MCF 10A (cell line): ENCODE measurements at regions not wholly inside any gene's neighbourhood (a gene's known extent, or its start where the extent isn't known, plus 50 kb on each side); places are given as distances from the start of the nearest gene placed in this dataset.

Source experiments
- BruUV-seq: library from RNA; stranded (reverse); fragments of 400-500 nt; replicated peaks from 2 replicates; lab custom pipeline; 2021; lab: Mats Ljungman, UMichigan
- CTCF ChIA-PET: fragments of 300-600 bp; sonication (Branson Sonifier 250); formaldehyde crosslinking; extraction: SDS; loops from one replicate; lab custom pipeline; 2021; ENCODE audit warnings: antibody characterized with exemption, inconsistent platforms; lab: Yijun Ruan, JAX
- POLR2A ChIA-PET: fragments of 300-600, 350-650 bp; sonication (Branson Sonifier 250); formaldehyde crosslinking; extraction: SDS; loops from one replicate; lab custom pipeline; 2020; ENCODE audit warnings: antibody characterized with exemption, inconsistent platforms; lab: Yijun Ruan, JAX
- DNase-seq: peaks from one replicate; pipeline ENCODE4 v3.0.0-alpha.2; 2018; ENCODE audit not compliant: unreplicated experiment
- H3K27ac Mint-ChIP-seq: one replicate; pipeline ENCODE4 v1.8.0; 2022; ENCODE audit warnings: mild to moderate bottlenecking, low read depth, mixed read lengths; ENCODE audit not compliant: unreplicated experiment
- H3K27me3 Mint-ChIP-seq: one replicate; pipeline ENCODE4 v1.8.0; 2022; ENCODE audit warnings: mixed read lengths; ENCODE audit not compliant: insufficient read depth, unreplicated experiment
- H3K36me3 Mint-ChIP-seq: one replicate; pipeline ENCODE4 v1.8.0; 2022; ENCODE audit warnings: mild to moderate bottlenecking, moderate library complexity, mixed read lengths; ENCODE audit not compliant: insufficient read depth, unreplicated experiment
- H3K4me1 Mint-ChIP-seq: one replicate; pipeline ENCODE4 v1.8.0; 2022; ENCODE audit warnings: mixed read lengths; ENCODE audit not compliant: insufficient read depth, unreplicated experiment
- H3K4me3 Mint-ChIP-seq: one replicate; pipeline ENCODE4 v1.8.0; 2022; ENCODE audit warnings: mild to moderate bottlenecking, moderate library complexity, mixed read lengths; ENCODE audit not compliant: unreplicated experiment
- H3K9me3 Mint-ChIP-seq: one replicate; pipeline ENCODE4 v1.8.0; 2022; ENCODE audit warnings: mixed read lengths; ENCODE audit not compliant: unreplicated experiment
- intact Hi-C: fragments of 100-400 bp; cut with micrococcal nuclease; formaldehyde crosslinking; loops from 2 replicates; pipeline ENCODE4 v1.14.1; 2022
- TF ChIP-seq, protein P1 (sequence below): fragments of 200-600 bp; IDR thresholded peaks from one replicate; pipeline ENCODE4 v1.8.0; 2022; ENCODE audit warnings: antibody characterized with exemption, mild to moderate bottlenecking; ENCODE audit not compliant: unreplicated experiment

DNA sequence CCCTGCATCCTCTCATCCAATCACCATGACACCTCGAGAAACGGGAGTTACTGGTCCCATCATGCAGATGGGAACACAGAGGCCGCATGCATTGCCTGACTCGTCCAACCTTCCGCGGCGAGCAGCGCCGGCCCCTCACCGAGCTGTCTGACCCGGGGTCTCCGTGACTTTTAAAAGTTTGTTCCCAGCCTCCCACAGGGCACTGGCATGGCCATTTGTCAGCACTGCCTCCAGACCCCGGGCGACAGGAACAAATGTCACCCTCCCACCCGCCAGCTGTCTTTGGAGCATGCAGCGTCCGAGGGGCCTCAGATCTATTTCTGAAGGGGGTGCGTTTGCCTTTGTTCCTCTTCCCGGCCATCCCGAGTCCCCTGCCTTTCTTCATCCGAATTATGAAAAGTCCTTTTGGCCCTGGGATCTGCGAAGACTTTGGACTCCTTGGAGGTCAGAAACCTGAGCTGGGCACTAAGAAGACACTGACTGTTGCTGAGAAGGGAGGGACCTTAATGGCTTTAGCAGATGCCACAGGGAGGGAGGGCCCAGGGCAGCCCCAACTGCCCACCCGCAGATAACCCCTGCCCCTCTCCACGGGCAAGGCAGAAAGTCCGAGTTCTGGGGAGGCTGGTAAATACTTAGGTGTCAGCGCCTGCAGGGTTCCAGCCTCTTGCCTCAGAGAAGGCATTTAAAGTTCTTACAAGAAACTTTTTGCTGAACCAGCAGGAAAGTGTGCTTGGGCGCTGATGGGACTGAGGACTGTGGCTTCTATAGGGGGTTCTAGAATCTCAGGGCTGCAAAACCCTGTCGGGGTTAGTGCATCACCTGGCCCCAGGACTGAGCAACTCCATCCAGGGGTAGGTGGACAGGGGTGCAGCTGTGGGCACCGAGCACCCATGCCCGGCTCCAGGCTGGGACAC lies 348.1 kb downstream of the FOXL1 start:
- peaks cover 8% of the 10 kb centered on the region for H3K9me3 Mint-ChIP-seq
- BruUV-seq = no TSS peak
- H3K4me1 Mint-ChIP-seq = peaks cover 8% of the 10 kb centered on the region
- H3K27ac Mint-ChIP-seq = no peak overlapping the region
- H3K36me3 Mint-ChIP-seq = no peaks in the 10 kb centered on the region
- intact Hi-C loops = no loop called here
- ChIA-PET CTCF (no interaction called here), POLR2A (interaction anchor here (0.7 kb wide), 1 partner anchor 1522 kb away, joined by 3 read pairs; no protein-coding TSS in a partner anchor)
- no peak for DNase-seq
- TF ChIP-seq, protein P1, sequence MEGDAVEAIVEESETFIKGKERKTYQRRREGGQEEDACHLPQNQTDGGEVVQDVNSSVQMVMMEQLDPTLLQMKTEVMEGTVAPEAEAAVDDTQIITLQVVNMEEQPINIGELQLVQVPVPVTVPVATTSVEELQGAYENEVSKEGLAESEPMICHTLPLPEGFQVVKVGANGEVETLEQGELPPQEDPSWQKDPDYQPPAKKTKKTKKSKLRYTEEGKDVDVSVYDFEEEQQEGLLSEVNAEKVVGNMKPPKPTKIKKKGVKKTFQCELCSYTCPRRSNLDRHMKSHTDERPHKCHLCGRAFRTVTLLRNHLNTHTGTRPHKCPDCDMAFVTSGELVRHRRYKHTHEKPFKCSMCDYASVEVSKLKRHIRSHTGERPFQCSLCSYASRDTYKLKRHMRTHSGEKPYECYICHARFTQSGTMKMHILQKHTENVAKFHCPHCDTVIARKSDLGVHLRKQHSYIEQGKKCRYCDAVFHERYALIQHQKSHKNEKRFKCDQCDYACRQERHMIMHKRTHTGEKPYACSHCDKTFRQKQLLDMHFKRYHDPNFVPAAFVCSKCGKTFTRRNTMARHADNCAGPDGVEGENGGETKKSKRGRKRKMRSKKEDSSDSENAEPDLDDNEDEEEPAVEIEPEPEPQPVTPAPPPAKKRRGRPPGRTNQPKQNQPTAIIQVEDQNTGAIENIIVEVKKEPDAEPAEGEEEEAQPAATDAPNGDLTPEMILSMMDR = no peak
- H3K4me3 Mint-ChIP-seq = no peak overlapping the region
- no peaks in the 10 kb centered on the region for H3K27me3 Mint-ChIP-seq

DNA sequence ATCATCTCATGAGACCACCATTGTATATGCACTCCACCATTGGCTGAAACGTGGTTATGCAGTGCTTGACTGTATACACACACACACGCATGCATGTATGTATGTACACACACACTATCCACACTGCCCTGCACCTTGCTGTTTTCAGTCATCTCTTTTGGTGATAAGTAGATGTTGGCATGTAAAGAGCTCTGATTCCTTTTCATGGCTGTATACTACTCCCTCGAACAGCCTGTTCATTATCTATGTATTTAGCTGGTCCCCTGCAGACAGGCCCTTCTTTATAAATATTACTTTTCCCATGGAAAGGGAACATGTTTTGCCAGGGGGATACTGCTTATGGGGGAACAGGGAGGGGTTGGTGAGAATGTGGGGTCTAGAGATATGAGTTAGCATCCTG lies 349.4 kb downstream of the FOXL1 start:
- Mint-ChIP-seq H3K4me3 (no peak overlapping the region), H3K27ac (no peak overlapping the region), H3K27me3 (no peaks in the 10 kb centered on the region), H3K9me3 (no peaks in the 10 kb centered on the region), H3K36me3 (no peaks in the 10 kb centered on the region), H3K4me1 (peaks cover 8% of the 10 kb centered on the region)
- intact Hi-C loops = no loop called here
- ChIA-PET POLR2A (no interaction called here), CTCF (interaction anchor here (0.6 kb wide), 1 partner anchor 21 kb away, joined by 3 read pairs; no protein-coding TSS in a partner anchor)
- TF ChIP-seq, protein P1 = no peak
- DNase-seq = no peak
- BruUV-seq = no TSS peak

DNA sequence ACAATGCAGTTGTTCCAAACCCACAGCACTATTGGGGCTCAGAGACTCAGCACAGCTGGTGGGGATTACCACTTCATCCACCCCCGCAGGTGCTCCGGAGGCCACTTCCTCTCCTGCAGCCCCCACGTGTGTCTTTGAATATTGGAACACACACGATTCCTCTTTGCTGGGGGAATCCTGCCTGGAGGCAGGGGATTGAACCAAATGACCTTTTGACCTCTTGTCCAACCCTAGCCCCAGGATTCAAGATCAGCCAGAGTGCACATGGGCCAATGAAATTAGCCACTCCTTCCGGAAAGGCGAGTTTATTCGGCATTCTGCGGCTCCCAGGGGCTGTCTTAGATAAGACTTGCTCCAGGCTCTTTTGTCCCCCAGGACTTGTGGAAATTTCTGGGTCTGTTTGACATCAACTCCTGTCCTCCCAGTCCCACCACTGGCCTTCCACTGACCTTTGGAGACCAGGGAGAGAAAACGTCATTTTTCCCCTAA lies 350.2 kb downstream of the FOXL1 start:
- ChIA-PET POLR2A (no interaction called here), CTCF (no interaction called here)
- no TSS peak for BruUV-seq
- no peak overlapping the region for H3K4me3 Mint-ChIP-seq
- H3K9me3 Mint-ChIP-seq = no peaks in the 10 kb centered on the region
- DNase-seq = no peak
- H3K4me1 Mint-ChIP-seq = peaks cover 8% of the 10 kb centered on the region
- intact Hi-C loops = no loop called here
- no peaks in the 10 kb centered on the region for H3K27me3 Mint-ChIP-seq
- no peaks in the 10 kb centered on the region for H3K36me3 Mint-ChIP-seq
- H3K27ac Mint-ChIP-seq = no peak overlapping the region
- TF ChIP-seq, protein P1 = no peak
